A549 (cell line): ENCODE measurements at regions not wholly inside any gene's neighbourhood (a gene's known extent, or its start where the extent isn't known, plus 50 kb on each side); places are given as distances from the start of the nearest gene placed in this dataset.

ENCODE experiments used
- CEBPB ChIP-seq, 2 experiments: fragments of >200 bp in 1 of 2; sonication (Bioruptor Twin) in 1 of 2; formaldehyde crosslinking in 1 of 2; IDR thresholded peaks; 2 replicates each; pipeline ENCODE4 v1.6.1; 2012 to 2016
- CHD4 ChIP-seq: fragments of 200-600 bp; sonication (generic); IDR thresholded peaks from 2 replicates; pipeline ENCODE4 v1.6.1; 2016; ENCODE audit warnings: antibody characterized with exemption, mild to moderate bottlenecking, borderline replicate concordance
- CTCF ChIP-seq: fragments of >200 bp; sonication (Bioruptor Twin); formaldehyde crosslinking; IDR thresholded peaks from 3 replicates; pipeline ENCODE4 v1.5.1; 2016
- E2F6 ChIP-seq: IDR thresholded peaks from 2 replicates; pipeline ENCODE4 v1.6.1; 2012; ENCODE audit warnings: low read depth, borderline replicate concordance
- ELK1 ChIP-seq: fragments of 150-350 bp; IDR thresholded peaks from 2 replicates; pipeline ENCODE4 v1.6.1; 2014; ENCODE audit warnings: low read depth, mild to moderate bottlenecking, low read length
- EP300 ChIP-seq, 2 experiments: fragments of >200 bp; sonication (Bioruptor Twin); formaldehyde crosslinking; IDR thresholded peaks; 2 replicates in 1 of 2; 3 replicates in 1 of 2; pipeline ENCODE4 v1.6.1; 2016 to 2017
- HOXA7 ChIP-seq: fragments of 250-450 bp; sonication (Bioruptor Pico); IDR thresholded peaks from 2 replicates; pipeline ENCODE4 v1.5.0; 2020; ENCODE audit warnings: mild to moderate bottlenecking, moderate library complexity
- KDM1A ChIP-seq: fragments of 200-600 bp; sonication (generic); IDR thresholded peaks from 2 replicates; pipeline ENCODE4 v1.6.1; 2016; ENCODE audit warnings: low read depth, mild to moderate bottlenecking
- POLR2A ChIP-seq: IDR thresholded peaks from 2 replicates; pipeline ENCODE4 v1.6.1; 2012; ENCODE audit warnings: mild to moderate bottlenecking, low read length
- RAD21 ChIP-seq, 2 experiments: fragments of >200 bp in 1 of 2; sonication (Bioruptor Twin) in 1 of 2; formaldehyde crosslinking in 1 of 2; IDR thresholded peaks in 1 of 2; conservative IDR thresholded peaks in 1 of 2; 2 replicates in 1 of 2; 3 replicates in 1 of 2; pipeline ENCODE4 v1.6.1; 2012 to 2018; ENCODE audit warnings: inconsistent platforms in 1 of 2
- RFX5 ChIP-seq: fragments of 450-650 bp; IDR thresholded peaks from 2 replicates; pipeline ENCODE4 v1.7.1; 2014; ENCODE audit warnings: antibody characterized with exemption, mild to moderate bottlenecking, moderate library complexity
- SREBF2 ChIP-seq: fragments of 450-650 bp; IDR thresholded peaks from 2 replicates; pipeline ENCODE4 v1.6.1; 2014; ENCODE audit warnings: mild to moderate bottlenecking, moderate library complexity
- ZC3H11A ChIP-seq: fragments of 450-650 bp; IDR thresholded peaks from 2 replicates; pipeline ENCODE4 v1.6.1; 2014; ENCODE audit warnings: antibody characterized with exemption, mild to moderate bottlenecking

- TF ChIP-seq CTCF (no peak), RFX5 (no peak), CHD4 (no peak), CEBPB (IDR thresholded peaks at IDR 0.05) (no peak), E2F6 (no peak), EP300 (IDR thresholded peaks at IDR 0.05) (no peak), KDM1A (no peak), ZC3H11A (no peak), RAD21 (conservative IDR thresholded peaks at IDR 0.05 in 1 of 2, IDR thresholded peaks at IDR 0.05 in 1 of 2) (no peak), POLR2A (no peak), SREBF2 (no peak), HOXA7 (no peak), ELK1 (no peak)
Measured at GRCh38 chr2:10237392-10238321, 65.0 kb upstream of the HPCAL1 start.
